ENCODE measurements at regions not wholly inside any gene's neighbourhood (a gene's known extent, or its start where the extent isn't known, plus 50 kb on each side); places are given as distances from the start of the nearest gene placed in this dataset.
A peak's percentile ranks its signal among the peaks of the same experiment; 100 is the strongest.

GRCh38 chr1:84759756-84760155 lies 69.5 kb upstream of the SSX2IP start:
- DNase-seq (ENCODE audit: low spot score), result no peak
- Mint-ChIP-seq H3K4me3 (ENCODE audit: low read depth) (no peak overlapping the region), H3K27ac (no peak overlapping the region), H3K9me3 (no peaks in the 10 kb centered on the region), H3K4me1 (ENCODE audit: low read depth) (peaks cover 3% of the 10 kb centered on the region), H3K36me3 (ENCODE audit: low read depth) (no peaks in the 10 kb centered on the region), H3K27me3 (ENCODE audit: low read depth) (peaks cover 20% of the 10 kb centered on the region)
- intact Hi-C loops (cut with micrococcal nuclease), result loop anchor here (10.0 kb wide), 2 partner anchors 455 to 825 kb away; partner anchors contain the start of gene SAMD13

- Mint-ChIP-seq H3K9me3 (no peaks in the 10 kb centered on the region), H3K27ac (no peak overlapping the region)
Measured at GRCh38 chr1:84758968-84759491, 68.8 kb upstream of the SSX2IP start.

GRCh38 chr1:84758476-84758875 lies 68.2 kb upstream of the SSX2IP start:
- Mint-ChIP-seq H3K9me3 (no peaks in the 10 kb centered on the region), H3K27ac (no peak overlapping the region), H3K36me3 (ENCODE audit: low read depth) (no peaks in the 10 kb centered on the region), H3K27me3 (ENCODE audit: low read depth) (peaks cover 13% of the 10 kb centered on the region), H3K4me3 (ENCODE audit: low read depth) (no peak overlapping the region), H3K4me1 (ENCODE audit: low read depth) (peaks cover 4% of the 10 kb centered on the region)
- no peak for DNase-seq (ENCODE audit: low spot score)
- intact Hi-C loops (cut with micrococcal nuclease), result loop anchor here (10.0 kb wide), 2 partner anchors 454 to 824 kb away; partner anchors contain the start of gene SAMD13

More at GRCh38 chr1:84758968-84759491, 68.8 kb upstream of the SSX2IP start:
- H3K36me3 Mint-ChIP-seq (ENCODE audit: low read depth), result no peaks in the 10 kb centered on the region
- H3K27me3 Mint-ChIP-seq (ENCODE audit: low read depth), result peaks cover 16% of the 10 kb centered on the region
- peaks cover 3% of the 10 kb centered on the region for H3K4me1 Mint-ChIP-seq (ENCODE audit: low read depth)
- H3K4me3 Mint-ChIP-seq (ENCODE audit: low read depth), result no peak overlapping the region
- intact Hi-C loops (cut with micrococcal nuclease), result loop anchor here (10.0 kb wide), 2 partner anchors 454 to 824 kb away; partner anchors contain the start of gene SAMD13
- DNase-seq (ENCODE audit: low spot score), result no peak

- intact Hi-C loops (cut with micrococcal nuclease), result loop anchor here (10.0 kb wide), 2 partner anchors 452 to 822 kb away; partner anchors contain the start of gene SAMD13
- H3K27me3 Mint-ChIP-seq (ENCODE audit: low read depth), result peaks cover 14% of the 10 kb centered on the region
- peaks cover 7% of the 10 kb centered on the region for H3K4me1 Mint-ChIP-seq (ENCODE audit: low read depth)
- no peak overlapping the region for H3K4me3 Mint-ChIP-seq (ENCODE audit: low read depth)
- no peak for DNase-seq (ENCODE audit: low spot score)
- H3K36me3 Mint-ChIP-seq (ENCODE audit: low read depth), result no peaks in the 10 kb centered on the region
- no peak overlapping the region for H3K27ac Mint-ChIP-seq
- no peaks in the 10 kb centered on the region for H3K9me3 Mint-ChIP-seq
Measured at GRCh38 chr1:84757301-84757700, 67.0 kb upstream of the SSX2IP start.

- Mint-ChIP-seq H3K4me3 (ENCODE audit: low read depth) (no peak overlapping the region), H3K27me3 (ENCODE audit: low read depth) (peaks cover 11% of the 10 kb centered on the region), H3K9me3 (no peaks in the 10 kb centered on the region), H3K4me1 (ENCODE audit: low read depth) (peaks cover 7% of the 10 kb centered on the region), H3K36me3 (ENCODE audit: low read depth) (no peaks in the 10 kb centered on the region), H3K27ac (no peak overlapping the region)
- no peak for DNase-seq (ENCODE audit: low spot score)
- intact Hi-C loops (cut with micrococcal nuclease), result loop anchor here (10.0 kb wide), 2 partner anchors 452 to 822 kb away; partner anchors contain the start of gene SAMD13
Measured at GRCh38 chr1:84756455-84757082, 66.3 kb upstream of the SSX2IP start.

GRCh38 chr1:84756001-84756400 lies 65.7 kb upstream of the SSX2IP start:
- H3K27me3 Mint-ChIP-seq (ENCODE audit: low read depth), result peaks cover 14% of the 10 kb centered on the region
- intact Hi-C loops (cut with micrococcal nuclease), result loop anchor here (10.0 kb wide), 2 partner anchors 451 to 821 kb away; partner anchors contain the start of gene SAMD13
- no peaks in the 10 kb centered on the region for H3K9me3 Mint-ChIP-seq
- H3K27ac Mint-ChIP-seq, result no peak overlapping the region
- H3K4me1 Mint-ChIP-seq (ENCODE audit: low read depth), result peaks cover 7% of the 10 kb centered on the region
- H3K36me3 Mint-ChIP-seq (ENCODE audit: low read depth), result no peaks in the 10 kb centered on the region
- H3K4me3 Mint-ChIP-seq (ENCODE audit: low read depth), result no peak overlapping the region
- DNase-seq (ENCODE audit: low spot score), result no peak

- no peak overlapping the region for H3K27ac Mint-ChIP-seq
- H3K36me3 Mint-ChIP-seq (ENCODE audit: low read depth), result no peaks in the 10 kb centered on the region
- H3K27me3 Mint-ChIP-seq (ENCODE audit: low read depth), result peaks cover 14% of the 10 kb centered on the region
- DNase-seq (ENCODE audit: low spot score), result no peak
- H3K4me1 Mint-ChIP-seq (ENCODE audit: low read depth), result peaks cover 8% of the 10 kb centered on the region
- intact Hi-C loops (cut with micrococcal nuclease), result loop anchor here (10.0 kb wide), 2 partner anchors 450 to 820 kb away; partner anchors contain the start of gene SAMD13
- H3K9me3 Mint-ChIP-seq, result no peaks in the 10 kb centered on the region
- no peak overlapping the region for H3K4me3 Mint-ChIP-seq (ENCODE audit: low read depth)
Measured at GRCh38 chr1:84755216-84755615, 65.0 kb upstream of the SSX2IP start.

- intact Hi-C loops (cut with micrococcal nuclease), result loop anchor here (5.0 to 10.0 kb wide), 3 partner anchors 132 to 820 kb away; partner anchors contain the start of gene SAMD13
- Mint-ChIP-seq H3K27me3 (ENCODE audit: low read depth) (peaks cover 11% of the 10 kb centered on the region), H3K9me3 (no peaks in the 10 kb centered on the region), H3K27ac (no peak overlapping the region), H3K4me1 (ENCODE audit: low read depth) (peaks cover 10% of the 10 kb centered on the region), H3K36me3 (ENCODE audit: low read depth) (no peaks in the 10 kb centered on the region), H3K4me3 (ENCODE audit: low read depth) (no peak overlapping the region)
- DNase-seq (ENCODE audit: low spot score), result no peak
Measured at GRCh38 chr1:84754386-84754703, 64.1 kb upstream of the SSX2IP start.

- H3K36me3 Mint-ChIP-seq (ENCODE audit: low read depth), result no peaks in the 10 kb centered on the region
- no peak overlapping the region for H3K4me3 Mint-ChIP-seq (ENCODE audit: low read depth)
- peaks cover 8% of the 10 kb centered on the region for H3K27me3 Mint-ChIP-seq (ENCODE audit: low read depth)
- H3K27ac Mint-ChIP-seq, result no peak overlapping the region
- intact Hi-C loops (cut with micrococcal nuclease), result loop anchor here (1.0 to 10.0 kb wide), 5 partner anchors 131 to 819 kb away; partner anchors contain the start of gene SAMD13
- H3K4me1 Mint-ChIP-seq (ENCODE audit: low read depth), result peaks cover 7% of the 10 kb centered on the region
- H3K9me3 Mint-ChIP-seq, result no peaks in the 10 kb centered on the region
- DNase-seq (ENCODE audit: low spot score), result peak; percentile 64
Measured at GRCh38 chr1:84753516-84754385, 63.5 kb upstream of the SSX2IP start.

- Mint-ChIP-seq H3K27me3 (ENCODE audit: low read depth) (peaks cover 8% of the 10 kb centered on the region), H3K4me3 (ENCODE audit: low read depth) (no peak overlapping the region), H3K4me1 (ENCODE audit: low read depth) (peaks cover 7% of the 10 kb centered on the region), H3K36me3 (ENCODE audit: low read depth) (no peaks in the 10 kb centered on the region), H3K9me3 (no peaks in the 10 kb centered on the region), H3K27ac (no peak overlapping the region)
- no peak for DNase-seq (ENCODE audit: low spot score)
- intact Hi-C loops (cut with micrococcal nuclease), result loop anchor here (5.0 to 10.0 kb wide), 3 partner anchors 128 to 815 kb away; partner anchors contain the start of gene SAMD13
Measured at GRCh38 chr1:84750110-84750730, 60.0 kb upstream of the SSX2IP start.

GRCh38 chr1:84749427-84749826 lies 59.2 kb upstream of the SSX2IP start:
- Mint-ChIP-seq H3K36me3 (ENCODE audit: low read depth) (no peaks in the 10 kb centered on the region), H3K27ac (no peak overlapping the region), H3K4me1 (ENCODE audit: low read depth) (peaks cover 7% of the 10 kb centered on the region), H3K27me3 (ENCODE audit: low read depth) (peaks cover 8% of the 10 kb centered on the region), H3K4me3 (ENCODE audit: low read depth) (no peak overlapping the region), H3K9me3 (no peaks in the 10 kb centered on the region)
- intact Hi-C loops (cut with micrococcal nuclease), result no loop called here
- no peak for DNase-seq (ENCODE audit: low spot score)

- Mint-ChIP-seq H3K36me3 (ENCODE audit: low read depth) (no peaks in the 10 kb centered on the region), H3K4me3 (ENCODE audit: low read depth) (no peak overlapping the region), H3K9me3 (no peaks in the 10 kb centered on the region), H3K27ac (no peak overlapping the region), H3K4me1 (ENCODE audit: low read depth) (peaks cover 7% of the 10 kb centered on the region), H3K27me3 (ENCODE audit: low read depth) (peaks cover 6% of the 10 kb centered on the region)
- intact Hi-C loops (cut with micrococcal nuclease), result no loop called here
- DNase-seq (ENCODE audit: low spot score), result no peak
Measured at GRCh38 chr1:84748364-84748763, 58.1 kb upstream of the SSX2IP start.
